ENCODE measurements at regions not wholly inside any gene's neighbourhood (a gene's known extent, or its start where the extent isn't known, plus 50 kb on each side); places are given as distances from the start of the nearest gene placed in this dataset.

- Histone ChIP-seq H3K36me3 (ENCODE audit: insufficient read depth, low read length) (no peaks in the 10 kb centered on the region), H3K4me2 (ENCODE audit: insufficient read depth, low read length) (no peak overlapping the region), H3K27ac (ENCODE audit: low read depth, low read length) (no peak overlapping the region), H3K4me1 (ENCODE audit: insufficient read depth, low read length) (no peaks in the 10 kb centered on the region), H3K27me3 (ENCODE audit: insufficient read depth, low read length) (no peaks in the 10 kb centered on the region), H4K20me1 (ENCODE audit: insufficient read depth, low read length) (no peaks in the 10 kb centered on the region), H2AFZ (ENCODE audit: low read length) (no peak overlapping the region), H3K4me3 (ENCODE audit: insufficient read depth, low read length) (no peak overlapping the region), H3K79me2 (ENCODE audit: insufficient read depth, low read length) (no peaks in the 10 kb centered on the region), H3K9me3 (ENCODE audit: low read depth, low read length) (no peaks in the 10 kb centered on the region)
- no peak for TF ChIP-seq CTCF (IDR thresholded peaks at IDR 0.05; ENCODE audit: extremely low read depth, low read depth, low read length)
- no peak for DNase-seq (ENCODE audit: insufficient read length, low spot score, missing footprints)
Measured at GRCh38 chr13:64371045-64371444, 2859.1 kb downstream of the PCDH9 start.

- no peak overlapping the region for H3K4me2 ChIP-seq (ENCODE audit: insufficient read depth, low read length)
- H3K36me3 ChIP-seq (ENCODE audit: insufficient read depth, low read length) = no peaks in the 10 kb centered on the region
- DNase-seq (ENCODE audit: insufficient read length, low spot score, missing footprints) = no peak
- H2AFZ ChIP-seq (ENCODE audit: low read length) = no peak overlapping the region
- no peaks in the 10 kb centered on the region for H3K27me3 ChIP-seq (ENCODE audit: insufficient read depth, low read length)
- no peaks in the 10 kb centered on the region for H3K79me2 ChIP-seq (ENCODE audit: insufficient read depth, low read length)
- H3K4me3 ChIP-seq (ENCODE audit: insufficient read depth, low read length) = no peak overlapping the region
- no peak for TF ChIP-seq CTCF (IDR thresholded peaks at IDR 0.05; ENCODE audit: extremely low read depth, low read depth, low read length)
- no peaks in the 10 kb centered on the region for H4K20me1 ChIP-seq (ENCODE audit: insufficient read depth, low read length)
- H3K27ac ChIP-seq (ENCODE audit: low read depth, low read length) = no peak overlapping the region
- H3K9me3 ChIP-seq (ENCODE audit: low read depth, low read length) = no peaks in the 10 kb centered on the region
- no peaks in the 10 kb centered on the region for H3K4me1 ChIP-seq (ENCODE audit: insufficient read depth, low read length)
Measured at GRCh38 chr13:64369121-64369520, 2861.0 kb downstream of the PCDH9 start.

- H3K4me1 ChIP-seq (ENCODE audit: insufficient read depth, low read length) = no peaks in the 10 kb centered on the region
- no peak overlapping the region for H3K4me3 ChIP-seq (ENCODE audit: insufficient read depth, low read length)
- H4K20me1 ChIP-seq (ENCODE audit: insufficient read depth, low read length) = no peaks in the 10 kb centered on the region
- no peak for DNase-seq (ENCODE audit: insufficient read length, low spot score, missing footprints)
- H3K79me2 ChIP-seq (ENCODE audit: insufficient read depth, low read length) = no peaks in the 10 kb centered on the region
- H3K4me2 ChIP-seq (ENCODE audit: insufficient read depth, low read length) = no peak overlapping the region
- no peak overlapping the region for H2AFZ ChIP-seq (ENCODE audit: low read length)
- no peaks in the 10 kb centered on the region for H3K36me3 ChIP-seq (ENCODE audit: insufficient read depth, low read length)
- no peaks in the 10 kb centered on the region for H3K27me3 ChIP-seq (ENCODE audit: insufficient read depth, low read length)
- TF ChIP-seq CTCF (IDR thresholded peaks at IDR 0.05; ENCODE audit: extremely low read depth, low read depth, low read length) = no peak
- H3K27ac ChIP-seq (ENCODE audit: low read depth, low read length) = no peak overlapping the region
- H3K9me3 ChIP-seq (ENCODE audit: low read depth, low read length) = no peaks in the 10 kb centered on the region
Measured at GRCh38 chr13:64362564-64362963, 2867.6 kb downstream of the PCDH9 start.

- H3K4me2 ChIP-seq (ENCODE audit: insufficient read depth, low read length) = no peak overlapping the region
- H3K36me3 ChIP-seq (ENCODE audit: insufficient read depth, low read length) = no peaks in the 10 kb centered on the region
- no peak for TF ChIP-seq CTCF (IDR thresholded peaks at IDR 0.05; ENCODE audit: extremely low read depth, low read depth, low read length)
Measured at GRCh38 chr13:64347664-64348063, 2882.5 kb downstream of the PCDH9 start.

More at GRCh38 chr13:64347664-64348063, 2882.5 kb downstream of the PCDH9 start:
- Histone ChIP-seq H3K27ac (ENCODE audit: low read depth, low read length) (no peak overlapping the region), H3K27me3 (ENCODE audit: insufficient read depth, low read length) (no peaks in the 10 kb centered on the region), H3K4me1 (ENCODE audit: insufficient read depth, low read length) (no peaks in the 10 kb centered on the region), H4K20me1 (ENCODE audit: insufficient read depth, low read length) (no peaks in the 10 kb centered on the region), H3K9me3 (ENCODE audit: low read depth, low read length) (no peaks in the 10 kb centered on the region), H2AFZ (ENCODE audit: low read length) (no peak overlapping the region), H3K4me3 (ENCODE audit: insufficient read depth, low read length) (no peak overlapping the region), H3K79me2 (ENCODE audit: insufficient read depth, low read length) (no peaks in the 10 kb centered on the region)
- no peak for DNase-seq (ENCODE audit: insufficient read length, low spot score, missing footprints)

All from osteoblast (primary cell).